ENCODE measurements at regions not wholly inside any gene's neighbourhood (a gene's known extent, or its start where the extent isn't known, plus 50 kb on each side); places are given as distances from the start of the nearest gene placed in this dataset.

DNA sequence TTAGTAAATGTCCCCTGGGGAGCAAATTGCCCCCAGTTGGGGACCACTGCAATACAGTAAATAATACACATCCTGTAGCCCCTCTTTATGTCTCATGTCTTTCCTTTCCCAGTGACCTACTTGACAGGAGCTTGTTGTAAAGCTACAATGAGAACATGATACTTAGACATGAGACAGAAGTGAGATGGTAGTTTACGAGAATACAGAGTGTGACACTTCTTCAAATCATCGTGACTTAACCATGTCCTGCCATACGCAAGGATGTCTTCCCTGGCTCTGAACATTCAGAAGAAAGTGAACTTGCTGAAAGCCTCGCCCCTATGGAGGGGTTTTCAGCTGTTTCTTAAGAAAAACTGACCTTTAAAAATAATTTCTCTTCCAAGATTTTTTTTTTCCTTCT, 101.0 kb upstream of the SPACA1 start:
- no peak overlapping the region for H3K4me3 ChIP-seq (replicated peaks in 1 of 3)
- no peaks in the 10 kb centered on the region for H3K9me3 ChIP-seq
- WGBS, 2 donors: 81 to 82% methylated on average over 4 of the region's 4 CpGs
- no peaks in the 10 kb centered on the region for H3K27me3 ChIP-seq
- no peak overlapping the region for H3K27ac ChIP-seq
- H3K36me3 ChIP-seq: no peaks in the 10 kb centered on the region
- TF ChIP-seq CTCF (IDR thresholded peaks at IDR 0.05): no peak
- no peak for TF ChIP-seq POLR2A (IDR thresholded peaks at IDR 0.05)
- no peak for DNase-seq
- intact Hi-C loops (cut with DNase I): no loop called here
- H3K4me1 ChIP-seq: no peaks in the 10 kb centered on the region

DNA sequence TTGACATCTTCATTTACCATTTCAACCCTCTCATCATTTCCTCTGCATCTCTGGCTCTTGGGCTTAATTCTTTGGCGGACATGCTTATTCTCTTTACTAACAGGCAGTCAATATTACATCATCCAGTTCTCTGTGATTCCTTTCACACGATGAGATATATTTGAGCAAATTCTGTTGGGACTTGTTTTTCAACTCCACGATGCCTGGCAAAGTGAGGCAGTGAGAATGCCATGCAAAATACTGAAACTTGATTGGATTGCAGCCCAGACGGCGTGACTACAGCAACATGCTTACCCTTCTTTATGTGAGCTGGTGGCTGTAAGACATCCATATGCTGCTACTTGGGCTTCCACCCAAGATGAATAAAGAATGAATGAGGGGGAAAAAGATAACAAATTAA, 101.7 kb upstream of the SPACA1 start:
- no peaks in the 10 kb centered on the region for H3K36me3 ChIP-seq
- DNase-seq: no peak
- H3K27ac ChIP-seq: no peak overlapping the region
- no peaks in the 10 kb centered on the region for H3K27me3 ChIP-seq
- H3K9me3 ChIP-seq: no peaks in the 10 kb centered on the region
- no peak for TF ChIP-seq POLR2A (IDR thresholded peaks at IDR 0.05)
- no peak for TF ChIP-seq CTCF (IDR thresholded peaks at IDR 0.05)
- no peaks in the 10 kb centered on the region for H3K4me1 ChIP-seq
- intact Hi-C loops (cut with DNase I): no loop called here
- WGBS, 2 donors: 75 to 77% methylated on average over 5 of the region's 5 CpGs
- no peak overlapping the region for H3K4me3 ChIP-seq (replicated peaks in 1 of 3)

DNA sequence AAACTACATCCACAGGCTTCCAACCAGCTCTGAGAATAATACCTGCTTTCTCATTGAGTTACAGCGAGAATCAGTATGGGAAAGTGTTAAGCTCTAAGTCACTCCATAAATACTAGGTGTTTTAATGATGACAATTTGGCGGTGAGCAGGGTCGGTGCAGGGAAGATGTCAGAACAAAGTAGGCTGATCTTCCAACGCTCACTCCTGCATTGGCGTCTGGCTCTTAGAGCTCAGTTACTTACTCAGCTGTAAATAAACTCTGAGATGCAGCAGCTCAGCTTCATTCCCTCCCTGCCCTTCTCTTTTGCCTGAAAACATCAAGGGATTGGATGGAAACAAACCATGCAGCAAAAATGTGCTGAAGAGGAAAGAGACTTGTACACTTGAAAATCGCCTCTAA, 102.5 kb upstream of the SPACA1 start:
- intact Hi-C loops (cut with DNase I): no loop called here
- Histone ChIP-seq H3K9me3 (no peaks in the 10 kb centered on the region), H3K36me3 (no peaks in the 10 kb centered on the region), H3K27ac (no peak overlapping the region), H3K4me3 (replicated peaks in 1 of 3) (no peak overlapping the region), H3K4me1 (no peaks in the 10 kb centered on the region), H3K27me3 (no peaks in the 10 kb centered on the region)
- TF ChIP-seq CTCF (IDR thresholded peaks at IDR 0.05) (no peak), POLR2A (IDR thresholded peaks at IDR 0.05) (no peak)
- WGBS, 2 donors: 46 to 55% methylated on average over 6 of the region's 6 CpGs
- no peak for DNase-seq

- H3K9me3 ChIP-seq: no peaks in the 10 kb centered on the region
- no peaks in the 10 kb centered on the region for H3K27me3 ChIP-seq
- no peaks in the 10 kb centered on the region for H3K4me1 ChIP-seq
- DNase-seq: peak; percentile 42 to 49
- no peak overlapping the region for H3K27ac ChIP-seq
- WGBS, 2 donors: 24 to 28% methylated on average over 5 of the region's 5 CpGs
- no peak for TF ChIP-seq CTCF (IDR thresholded peaks at IDR 0.05)
- H3K4me3 ChIP-seq (replicated peaks in 1 of 3): no peak overlapping the region
- H3K36me3 ChIP-seq: no peaks in the 10 kb centered on the region
- intact Hi-C loops (cut with DNase I): no loop called here
Measured at GRCh38 chr6:87944541-87944954, 103.1 kb upstream of the SPACA1 start.

DNA sequence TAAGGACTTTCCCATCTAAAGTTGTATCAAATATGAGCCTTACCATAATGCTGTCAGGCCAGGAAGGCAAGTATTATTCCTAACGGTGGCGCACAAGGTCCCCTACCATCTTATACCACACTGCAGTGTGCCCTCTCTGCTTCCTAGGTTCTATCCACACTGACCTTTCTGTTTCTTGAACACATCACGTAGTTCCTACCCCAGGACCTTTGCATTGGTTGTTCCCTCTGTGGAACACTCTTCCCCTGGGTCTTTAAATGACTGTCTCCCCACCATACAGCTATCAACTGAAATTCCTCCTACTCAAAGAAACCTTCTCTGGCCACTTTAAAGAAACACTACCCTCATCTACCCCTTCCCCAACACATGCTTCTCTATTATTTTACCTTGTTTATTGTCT, 104.5 kb upstream of the SPACA1 start:
- 94 to 96% methylated on average over 3 of the region's 3 CpGs for WGBS, 2 donors
- Histone ChIP-seq H3K36me3 (no peaks in the 10 kb centered on the region), H3K4me3 (replicated peaks in 1 of 3) (no peak overlapping the region), H3K27ac (no peak overlapping the region), H3K9me3 (no peaks in the 10 kb centered on the region), H3K27me3 (no peaks in the 10 kb centered on the region), H3K4me1 (no peaks in the 10 kb centered on the region)
- no peak for DNase-seq
- no peak for TF ChIP-seq POLR2A (IDR thresholded peaks at IDR 0.05)
- no peak for TF ChIP-seq CTCF (IDR thresholded peaks at IDR 0.05)
- intact Hi-C loops (cut with DNase I): no loop called here

Measured in thyroid gland (tissue), 4 donors.